Hepatocyte (in vitro differentiated cells): ENCODE measurements at regions not wholly inside any gene's neighbourhood (a gene's known extent, or its start where the extent isn't known, plus 50 kb on each side); places are given as distances from the start of the nearest gene placed in this dataset.

Experiments
- DNase-seq: peaks from one replicate; pipeline ENCODE4 v3.0.0-alpha.2; 2016; ENCODE audit warnings: low spot score
- H2AFZ ChIP-seq: fragments of 200-600 bp; sonication (generic); 2 replicates; pipeline ENCODE4 v1.6.0; 2016; ENCODE audit warnings: antibody characterized with exemption, mild to moderate bottlenecking
- H3K27ac ChIP-seq: fragments of 200-600 bp; sonication (generic); 2 replicates; pipeline ENCODE4 v1.5.1; 2016; ENCODE audit warnings: mild to moderate bottlenecking
- H3K27me3 ChIP-seq: fragments of 200-600 bp; sonication (generic); 2 replicates; pipeline ENCODE4 v1.6.1; 2016
- H3K36me3 ChIP-seq: fragments of 200-600 bp; sonication (generic); replicated peaks from 2 replicates; pipeline ENCODE4 v1.5.1; 2016; ENCODE audit warnings: low read depth; ENCODE audit not compliant: insufficient read depth
- H3K4me1 ChIP-seq: fragments of 200-600 bp; sonication (generic); 2 replicates; pipeline ENCODE4 v1.5.1; 2016; ENCODE audit warnings: mild to moderate bottlenecking, moderate library complexity; ENCODE audit not compliant: insufficient read depth
- H3K4me2 ChIP-seq: fragments of 200-600 bp; sonication (generic); 2 replicates; pipeline ENCODE4 v1.6.0; 2016
- H3K4me3 ChIP-seq: fragments of 200-600 bp; sonication (generic); 2 replicates; pipeline ENCODE4 v1.5.1; 2016; ENCODE audit warnings: mild to moderate bottlenecking
- H3K79me2 ChIP-seq: fragments of 200-600 bp; sonication (generic); 2 replicates; pipeline ENCODE4 v1.6.0; 2017; ENCODE audit warnings: mild to moderate bottlenecking
- H3K9me2 ChIP-seq: fragments of 200-600 bp; sonication (generic); replicated peaks from 2 replicates; pipeline ENCODE4 v1.6.0; 2017; ENCODE audit warnings: mild to moderate bottlenecking; ENCODE audit not compliant: insufficient read depth
- H3K9me3 ChIP-seq: fragments of 200-600 bp; sonication (generic); 2 replicates; pipeline ENCODE4 v1.5.1; 2016; ENCODE audit warnings: low read depth, mild to moderate bottlenecking
- H4K20me1 ChIP-seq: fragments of 200-600 bp; sonication (generic); 2 replicates; pipeline ENCODE4 v1.6.0; 2016; ENCODE audit warnings: mild to moderate bottlenecking; ENCODE audit not compliant: insufficient read depth, poor library complexity, severe bottlenecking
- CTCF ChIP-seq: fragments of 200-600 bp; sonication (generic); IDR thresholded peaks from 2 replicates; pipeline ENCODE4 v1.5.1; 2016; ENCODE audit warnings: antibody characterized with exemption, mild to moderate bottlenecking; ENCODE audit not compliant: poor library complexity
- EZH2 ChIP-seq: fragments of 200-600 bp; sonication (generic); IDR thresholded peaks from 2 replicates; pipeline ENCODE4 v1.6.1; 2016; ENCODE audit warnings: antibody characterized with exemption, mild to moderate bottlenecking, borderline replicate concordance
- EZH2phosphoT487 ChIP-seq: fragments of 200-600 bp; sonication (generic); IDR thresholded peaks from one replicate; pipeline ENCODE4 v1.6.1; 2018; ENCODE audit warnings: antibody characterized with exemption, mild to moderate bottlenecking, low read depth, moderate library complexity; ENCODE audit not compliant: unreplicated experiment, severe bottlenecking
- WGBS: methylation state at CpG from one replicate; pipeline ENCODE4 v1.1.6; 2016; ENCODE audit warnings: low lambda C conversion rate; ENCODE audit errors: missing lambda C conversion rate; 5-methylcytosine and 5-hydroxymethylcytosine counted together

- H3K79me2 ChIP-seq = no peaks in the 10 kb centered on the region
- no peak overlapping the region for H3K4me2 ChIP-seq
- no peak overlapping the region for H3K27ac ChIP-seq
- H4K20me1 ChIP-seq = no peaks in the 10 kb centered on the region
- H3K4me1 ChIP-seq = no peaks in the 10 kb centered on the region
- TF ChIP-seq EZH2 (no peak), CTCF (no peak), EZH2phosphoT487 (no peak)
- no peak for DNase-seq
- 78% methylated on average over 3 of the region's 3 CpGs for WGBS
- H3K9me2 ChIP-seq = no peaks in the 10 kb centered on the region
- H3K9me3 ChIP-seq = no peaks in the 10 kb centered on the region
- no peak overlapping the region for H2AFZ ChIP-seq
- H3K4me3 ChIP-seq = no peak overlapping the region
- H3K36me3 ChIP-seq = no peaks in the 10 kb centered on the region
- H3K27me3 ChIP-seq = no peaks in the 10 kb centered on the region
These were observed 1216.1 kb downstream of the FSTL5 start for GRCh38 chr4:160947653-160948052.

DNA sequence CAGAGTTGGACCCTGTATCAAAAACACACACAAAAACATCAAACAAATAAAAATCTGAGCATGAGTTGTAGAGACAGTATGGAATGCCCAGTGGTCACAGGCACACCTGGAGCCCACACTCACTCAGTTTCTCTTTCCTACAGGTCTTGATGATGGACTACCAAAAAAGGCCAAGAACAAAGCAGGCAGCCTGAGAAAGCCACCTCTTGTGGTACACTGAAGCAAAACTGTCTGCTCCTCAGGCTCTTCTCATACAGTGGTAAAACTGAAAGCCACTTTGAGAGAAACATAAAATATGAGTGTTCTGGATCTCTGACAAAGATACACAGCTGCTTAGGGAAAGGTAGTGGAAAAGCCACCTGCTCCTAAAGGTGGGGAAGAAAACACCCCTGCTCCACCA, 1206.9 kb downstream of the FSTL5 start:
- Histone ChIP-seq H3K4me1 (no peaks in the 10 kb centered on the region), H3K9me3 (no peaks in the 10 kb centered on the region), H3K27me3 (no peaks in the 10 kb centered on the region), H3K4me2 (no peak overlapping the region), H3K4me3 (no peak overlapping the region), H3K27ac (no peak overlapping the region), H4K20me1 (no peaks in the 10 kb centered on the region), H3K79me2 (no peaks in the 10 kb centered on the region), H2AFZ (no peak overlapping the region), H3K9me2 (no peaks in the 10 kb centered on the region), H3K36me3 (no peaks in the 10 kb centered on the region)
- DNase-seq = no peak
- TF ChIP-seq EZH2phosphoT487 = no peak
- TF ChIP-seq EZH2 = no peak
- TF ChIP-seq CTCF = no peak

DNA sequence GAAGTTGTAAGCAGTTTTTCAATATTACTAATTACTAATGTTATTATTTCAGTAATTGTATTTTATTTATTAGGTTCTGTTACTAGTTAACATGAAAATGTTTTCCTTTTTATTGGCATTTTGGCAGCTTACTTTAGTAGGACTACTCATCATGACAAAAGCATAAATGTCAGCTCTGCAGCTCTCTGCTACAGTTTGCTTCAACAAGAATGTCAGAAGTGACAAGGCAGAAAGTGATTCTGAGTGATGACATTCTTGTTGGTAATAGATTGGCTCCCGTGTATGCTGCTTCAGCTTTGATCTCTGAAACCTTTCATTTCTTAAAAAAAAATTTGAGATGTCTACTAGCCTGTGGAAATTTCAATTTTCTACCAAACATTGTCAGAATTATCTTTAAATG, 1193.9 kb downstream of the FSTL5 start:
- Histone ChIP-seq H3K4me2 (no peak overlapping the region), H3K4me1 (no peaks in the 10 kb centered on the region), H4K20me1 (no peaks in the 10 kb centered on the region), H3K4me3 (no peak overlapping the region), H3K79me2 (no peaks in the 10 kb centered on the region), H3K36me3 (no peaks in the 10 kb centered on the region), H3K27me3 (no peaks in the 10 kb centered on the region), H3K9me2 (no peaks in the 10 kb centered on the region), H3K27ac (no peak overlapping the region), H3K9me3 (no peaks in the 10 kb centered on the region), H2AFZ (no peak overlapping the region)
- no peak for TF ChIP-seq CTCF
- no peak for TF ChIP-seq EZH2phosphoT487
- TF ChIP-seq EZH2 = no peak
- no peak for DNase-seq
- WGBS = 45% methylated on average over 1 of the region's 1 CpG

GRCh38 chr4:160980091-160980490, 1183.7 kb downstream of the FSTL5 start:
- Histone ChIP-seq H3K27ac (no peak overlapping the region), H3K27me3 (no peaks in the 10 kb centered on the region), H3K4me1 (no peaks in the 10 kb centered on the region), H3K9me3 (no peaks in the 10 kb centered on the region), H3K4me2 (no peak overlapping the region), H3K4me3 (no peak overlapping the region), H3K9me2 (no peaks in the 10 kb centered on the region), H3K36me3 (no peaks in the 10 kb centered on the region), H2AFZ (no peak overlapping the region), H3K79me2 (no peaks in the 10 kb centered on the region), H4K20me1 (no peaks in the 10 kb centered on the region)
- WGBS = 91% methylated on average over 3 of the region's 3 CpGs
- DNase-seq = no peak
- no peak for TF ChIP-seq EZH2
- no peak for TF ChIP-seq CTCF
- no peak for TF ChIP-seq EZH2phosphoT487
